ENCODE measurements at regions not wholly inside any gene's neighbourhood (a gene's known extent, or its start where the extent isn't known, plus 50 kb on each side); places are given as distances from the start of the nearest gene placed in this dataset.

GRCh38 chr11:19661827-19662226 lies 50.8 kb upstream of the NAV2 start:
- ATAC-seq, result no peak
- H3K27ac ChIP-seq, result no peak overlapping the region
- intact Hi-C loops (cut with DNase I), result no loop called here
- no peaks in the 10 kb centered on the region for H3K9me3 ChIP-seq
- H3K36me3 ChIP-seq, result no peaks in the 10 kb centered on the region
- H3K4me3 ChIP-seq, result no peak overlapping the region
- no peak for DNase-seq
- H3K27me3 ChIP-seq, result no peaks in the 10 kb centered on the region
- H3K4me1 ChIP-seq, result peaks cover 7 to 11% of the 10 kb centered on the region in 2 donors
- TF ChIP-seq CTCF (IDR thresholded peaks at IDR 0.05), result no peak

- H3K4me3 ChIP-seq, result no peak overlapping the region
- DNase-seq (no peak), ATAC-seq (peak; percentile 63)
- no peaks in the 10 kb centered on the region for H3K9me3 ChIP-seq
- TF ChIP-seq CTCF (IDR thresholded peaks at IDR 0.05), result no peak
- H3K4me1 ChIP-seq, result peaks cover 6 to 7% of the 10 kb centered on the region in 2 donors
- H3K27ac ChIP-seq, result no peak overlapping the region
- no peaks in the 10 kb centered on the region for H3K36me3 ChIP-seq
- intact Hi-C loops (cut with DNase I), result no loop called here
- no peaks in the 10 kb centered on the region for H3K27me3 ChIP-seq
Observed at GRCh38 chr11:19660076-19660475, 52.6 kb upstream of the NAV2 start.

- ATAC-seq, result no peak
- intact Hi-C loops (cut with DNase I), result no loop called here
- H3K27ac ChIP-seq, result no peak overlapping the region
- TF ChIP-seq CTCF (IDR thresholded peaks at IDR 0.05), result no peak
- H3K36me3 ChIP-seq, result no peaks in the 10 kb centered on the region
- no peaks in the 10 kb centered on the region for H3K9me3 ChIP-seq
- H3K4me1 ChIP-seq, result peaks cover under 1 to 1% of the 10 kb centered on the region in 2 donors
- H3K27me3 ChIP-seq, result no peaks in the 10 kb centered on the region
- H3K4me3 ChIP-seq, result no peak overlapping the region
- no peak for DNase-seq
Observed at GRCh38 chr11:19659529-19659928, 53.1 kb upstream of the NAV2 start.

GRCh38 chr11:19658344-19658743 lies 54.3 kb upstream of the NAV2 start:
- no peaks in the 10 kb centered on the region for H3K9me3 ChIP-seq
- ATAC-seq (no peak), DNase-seq (no peak)
- no peaks in the 10 kb centered on the region for H3K36me3 ChIP-seq
- no peaks in the 10 kb centered on the region for H3K27me3 ChIP-seq
- no peak overlapping the region for H3K4me3 ChIP-seq
- no peak overlapping the region for H3K27ac ChIP-seq
- intact Hi-C loops (cut with DNase I), result no loop called here
- no peak for TF ChIP-seq CTCF (IDR thresholded peaks at IDR 0.05)
- H3K4me1 ChIP-seq, result no peaks in the 10 kb centered on the region

GRCh38 chr11:19656140-19656541 lies 56.5 kb upstream of the NAV2 start:
- H3K27ac ChIP-seq, result no peak overlapping the region
- no peak for TF ChIP-seq CTCF (IDR thresholded peaks at IDR 0.05)
- H3K9me3 ChIP-seq, result no peaks in the 10 kb centered on the region
- intact Hi-C loops (cut with DNase I), result no loop called here
- H3K36me3 ChIP-seq, result no peaks in the 10 kb centered on the region
- no peak overlapping the region for H3K4me3 ChIP-seq
- DNase-seq, result no peak
- H3K4me1 ChIP-seq, result no peaks in the 10 kb centered on the region
- ATAC-seq, result no peak
- no peaks in the 10 kb centered on the region for H3K27me3 ChIP-seq

Measured in left lung (tissue), 4 donors.